Brain microvascular endothelial cell (primary cell): ENCODE measurements at regions not wholly inside any gene's neighbourhood (a gene's known extent, or its start where the extent isn't known, plus 50 kb on each side); places are given as distances from the start of the nearest gene placed in this dataset.
A peak's percentile ranks its signal among the peaks of the same experiment; 100 is the strongest.
"Not testable (repeated sequence)": the region's sequence is repeated elsewhere in the genome, so short reads cannot be mapped to it uniquely, and the experiment has no call there.

Experiments used
- DNase-seq: peaks from one replicate; pipeline ENCODE4 v3.0.0-alpha.2; 2020
- H3K27ac ChIP-seq: fragments of 250-450 bp; sonication (Bioruptor Pico); 2 replicates; pipeline ENCODE4 v1.5.1; 2020; ENCODE audit warnings: mild to moderate bottlenecking, moderate library complexity
- H3K27me3 ChIP-seq: fragments of 250-450 bp; sonication (Bioruptor Pico); replicated peaks from 2 replicates; pipeline ENCODE4 v1.5.1; 2020; ENCODE audit warnings: mild to moderate bottlenecking
- H3K36me3 ChIP-seq: fragments of 250-450 bp; sonication (Bioruptor Pico); replicated peaks from 2 replicates; pipeline ENCODE4 v1.5.1; 2020; ENCODE audit warnings: mild to moderate bottlenecking
- H3K4me3 ChIP-seq: 2 replicates; pipeline ENCODE4 v1.5.1; 2011; ENCODE audit warnings: low read depth, mild to moderate bottlenecking, control low read depth, low read length, moderate library complexity
- CTCF ChIP-seq: IDR thresholded peaks from 2 replicates; pipeline ENCODE4 v1.5.1; 2011; ENCODE audit warnings: low read depth, mild to moderate bottlenecking, moderate library complexity, low read length, control low read depth, inconsistent platforms; ENCODE audit errors: missing control alignments
- in situ Hi-C: cut with HindIII; loops from 2 replicates; pipeline ENCODE4 v1.10.0; 2017; ENCODE audit warnings: low sequenced_read_pairs, low pct_ligation_motif_present

- Histone ChIP-seq H3K36me3 (no peaks in the 10 kb centered on the region), H3K27me3 (no peaks in the 10 kb centered on the region), H3K27ac (no peak overlapping the region), H3K4me3 (no peak overlapping the region)
- TF ChIP-seq CTCF, result no peak
- DNase-seq, result no peak
- in situ Hi-C loops, result no loop called here
These were observed 97.2 kb upstream of the CARD11 start for GRCh38 chr7:3140834-3141233.

GRCh38 chr7:3141326-3141725, 97.7 kb upstream of the CARD11 start:
- in situ Hi-C loops, result no loop called here
- H3K27me3 ChIP-seq, result no peaks in the 10 kb centered on the region
- no peak for TF ChIP-seq CTCF
- DNase-seq, result no peak
- no peak overlapping the region for H3K4me3 ChIP-seq
- no peaks in the 10 kb centered on the region for H3K36me3 ChIP-seq
- H3K27ac ChIP-seq, result no peak overlapping the region

- Histone ChIP-seq H3K4me3 (no peak overlapping the region), H3K27ac (no peak overlapping the region), H3K36me3 (no peaks in the 10 kb centered on the region), H3K27me3 (no peaks in the 10 kb centered on the region)
- in situ Hi-C loops, result no loop called here
- no peak for DNase-seq
- TF ChIP-seq CTCF, result no peak
These were observed 100.5 kb upstream of the CARD11 start for GRCh38 chr7:3143869-3144775.

GRCh38 chr7:3144776-3145125, 101.1 kb upstream of the CARD11 start:
- H3K27ac ChIP-seq, in situ Hi-C loops, H3K36me3 ChIP-seq: not testable (repeated sequence)

GRCh38 chr7:3146571-3147226, 103.0 kb upstream of the CARD11 start:
- in situ Hi-C loops, result no loop called here
- H3K27ac ChIP-seq, result no peak overlapping the region
- TF ChIP-seq CTCF, result no peak
- H3K4me3 ChIP-seq, result no peak overlapping the region
- peak; percentile 18 for DNase-seq
- H3K36me3 ChIP-seq, result no peaks in the 10 kb centered on the region
- H3K27me3 ChIP-seq, result no peaks in the 10 kb centered on the region

More at GRCh38 chr7:3144776-3145125, 101.1 kb upstream of the CARD11 start:
- H3K4me3 ChIP-seq, DNase-seq, H3K27me3 ChIP-seq: not testable (repeated sequence)

GRCh38 chr7:3148471-3148870, 104.8 kb upstream of the CARD11 start:
- H3K27ac ChIP-seq, DNase-seq, H3K27me3 ChIP-seq, H3K36me3 ChIP-seq, in situ Hi-C loops, H3K4me3 ChIP-seq: not testable (repeated sequence)
